ENCODE measurements at regions not wholly inside any gene's neighbourhood (a gene's known extent, or its start where the extent isn't known, plus 50 kb on each side); places are given as distances from the start of the nearest gene placed in this dataset.

- Histone ChIP-seq H3K36me3 (no peaks in the 10 kb centered on the region), H3K27ac (no peak overlapping the region), H3K27me3 (no peaks in the 10 kb centered on the region), H3K4me1 (no peaks in the 10 kb centered on the region), H3K9me3 (no peaks in the 10 kb centered on the region), H3K4me3 (no peak overlapping the region)
- intact Hi-C loops (cut with DNase I; ENCODE audit: low total_unique reads): no loop called here
- TF ChIP-seq, protein P1, sequence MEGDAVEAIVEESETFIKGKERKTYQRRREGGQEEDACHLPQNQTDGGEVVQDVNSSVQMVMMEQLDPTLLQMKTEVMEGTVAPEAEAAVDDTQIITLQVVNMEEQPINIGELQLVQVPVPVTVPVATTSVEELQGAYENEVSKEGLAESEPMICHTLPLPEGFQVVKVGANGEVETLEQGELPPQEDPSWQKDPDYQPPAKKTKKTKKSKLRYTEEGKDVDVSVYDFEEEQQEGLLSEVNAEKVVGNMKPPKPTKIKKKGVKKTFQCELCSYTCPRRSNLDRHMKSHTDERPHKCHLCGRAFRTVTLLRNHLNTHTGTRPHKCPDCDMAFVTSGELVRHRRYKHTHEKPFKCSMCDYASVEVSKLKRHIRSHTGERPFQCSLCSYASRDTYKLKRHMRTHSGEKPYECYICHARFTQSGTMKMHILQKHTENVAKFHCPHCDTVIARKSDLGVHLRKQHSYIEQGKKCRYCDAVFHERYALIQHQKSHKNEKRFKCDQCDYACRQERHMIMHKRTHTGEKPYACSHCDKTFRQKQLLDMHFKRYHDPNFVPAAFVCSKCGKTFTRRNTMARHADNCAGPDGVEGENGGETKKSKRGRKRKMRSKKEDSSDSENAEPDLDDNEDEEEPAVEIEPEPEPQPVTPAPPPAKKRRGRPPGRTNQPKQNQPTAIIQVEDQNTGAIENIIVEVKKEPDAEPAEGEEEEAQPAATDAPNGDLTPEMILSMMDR (IDR thresholded peaks at IDR 0.05): no peak
- DNase-seq: no peak
Observed at GRCh38 chr7:155995183-155995612, 182.9 kb upstream of the SHH start.

GRCh38 chr7:155994279-155994811, 182.1 kb upstream of the SHH start:
- Histone ChIP-seq H3K4me3 (no peak overlapping the region), H3K27me3 (no peaks in the 10 kb centered on the region), H3K27ac (no peak overlapping the region), H3K9me3 (peaks cover 0 to 4% (median 0%) of the 10 kb centered on the region in 3 donors), H3K4me1 (no peaks in the 10 kb centered on the region), H3K36me3 (no peaks in the 10 kb centered on the region)
- no peak for DNase-seq
- TF ChIP-seq, protein P1 (IDR thresholded peaks at IDR 0.05): no peak
- intact Hi-C loops (cut with DNase I; ENCODE audit: low total_unique reads): no loop called here

- Histone ChIP-seq H3K4me3 (no peak overlapping the region), H3K27me3 (no peaks in the 10 kb centered on the region), H3K27ac (no peak overlapping the region), H3K36me3 (no peaks in the 10 kb centered on the region), H3K4me1 (no peaks in the 10 kb centered on the region), H3K9me3 (peaks cover 0 to 4% (median 0%) of the 10 kb centered on the region in 3 donors)
- TF ChIP-seq, protein P1 (IDR thresholded peaks at IDR 0.05): no peak
- no peak for DNase-seq
- intact Hi-C loops (cut with DNase I; ENCODE audit: low total_unique reads): no loop called here
Observed at GRCh38 chr7:155993420-155994278, 181.4 kb upstream of the SHH start.

- Histone ChIP-seq H3K36me3 (no peaks in the 10 kb centered on the region), H3K9me3 (peaks cover 0 to 4% (median 0%) of the 10 kb centered on the region in 3 donors), H3K4me1 (no peaks in the 10 kb centered on the region), H3K27ac (no peak overlapping the region), H3K4me3 (no peak overlapping the region), H3K27me3 (no peaks in the 10 kb centered on the region)
- TF ChIP-seq, protein P1 (IDR thresholded peaks at IDR 0.05): no peak
- no peak for DNase-seq
- intact Hi-C loops (cut with DNase I; ENCODE audit: low total_unique reads): no loop called here
Observed at GRCh38 chr7:155992974-155993373, 180.7 kb upstream of the SHH start.

GRCh38 chr7:155992538-155992937, 180.3 kb upstream of the SHH start:
- no peaks in the 10 kb centered on the region for H3K36me3 ChIP-seq
- H3K4me3 ChIP-seq: no peak overlapping the region
- no peak for DNase-seq
- no peaks in the 10 kb centered on the region for H3K4me1 ChIP-seq
- peaks cover 0 to 4% (median 0%) of the 10 kb centered on the region in 3 donors for H3K9me3 ChIP-seq
- intact Hi-C loops (cut with DNase I; ENCODE audit: low total_unique reads): no loop called here
- TF ChIP-seq, protein P1 (IDR thresholded peaks at IDR 0.05): no peak
- H3K27me3 ChIP-seq: no peaks in the 10 kb centered on the region
- no peak overlapping the region for H3K27ac ChIP-seq
